GM23338 (cell line): ENCODE measurements at regions not wholly inside any gene's neighbourhood (a gene's known extent, or its start where the extent isn't known, plus 50 kb on each side); places are given as distances from the start of the nearest gene placed in this dataset.

ENCODE experiments used
- CREB1 ChIP-seq: fragments of 250-450 bp; sonication (Bioruptor Pico); IDR thresholded peaks from 2 replicates; pipeline ENCODE4 v1.5.0; 2020; ENCODE audit warnings: low read depth, mild to moderate bottlenecking, moderate library complexity
- CTCF ChIP-seq, 2 experiments: fragments of 200-600 bp in 1 of 2; sonication (generic) in 1 of 2; conservative IDR thresholded peaks; 2 replicates each; pipeline versions ENCODE4 v1.5.1 to v1.6.1; 2016 to 2017; ENCODE audit warnings: antibody characterized with exemption in 2 of 2, low read depth in 2 of 2, mild to moderate bottlenecking in 2 of 2, moderate library complexity in 1 of 2
- ETS1 ChIP-seq: IDR thresholded peaks from 2 replicates; pipeline ENCODE4 v1.6.1; 2016; ENCODE audit warnings: antibody characterized with exemption
- EZH2phosphoT487 ChIP-seq: fragments of 200-600 bp; sonication (generic); IDR thresholded peaks from one replicate; pipeline ENCODE4 v1.8.1; 2018; ENCODE audit warnings: antibody characterized with exemption; ENCODE audit not compliant: unreplicated experiment
- POLR2AphosphoS5 ChIP-seq: IDR thresholded peaks from 2 replicates; pipeline ENCODE4 v1.6.1; 2016; ENCODE audit warnings: antibody characterized with exemption, low read depth
- ZNF114 ChIP-seq: fragments of 250-450 bp; sonication (Bioruptor Pico); IDR thresholded peaks from 2 replicates; pipeline ENCODE4 v1.5.0; 2020; ENCODE audit warnings: mild to moderate bottlenecking, moderate library complexity
- ZNF331 ChIP-seq: fragments of 250-450 bp; sonication (Bioruptor Pico); IDR thresholded peaks from 2 replicates; pipeline ENCODE4 v1.5.0; 2020; ENCODE audit warnings: low read depth, mild to moderate bottlenecking, moderate library complexity
- ZNF462 ChIP-seq: fragments of 250-450 bp; sonication (Bioruptor Pico); IDR thresholded peaks from 2 replicates; pipeline ENCODE4 v1.5.0; 2020; ENCODE audit warnings: mild to moderate bottlenecking, moderate library complexity

GRCh38 chr11:69931994-69932910 is 113.0 kb upstream of the FGF3 start (continued):
- no peak for TF ChIP-seq ZNF462 (CRISPR knock-in tag)
- no peak for TF ChIP-seq POLR2AphosphoS5
- TF ChIP-seq EZH2phosphoT487: no peak
- no peak for TF ChIP-seq CREB1 (CRISPR knock-in tag)
- TF ChIP-seq ZNF114: no peak
- no peak for TF ChIP-seq CTCF (conservative IDR thresholded peaks at IDR 0.05; ENCODE audit: low read depth in 2 of 2)
- no peak for TF ChIP-seq ETS1
- no peak for TF ChIP-seq ZNF331 (CRISPR knock-in tag)
